ENCODE measurements at regions not wholly inside any gene's neighbourhood (a gene's known extent, or its start where the extent isn't known, plus 50 kb on each side); places are given as distances from the start of the nearest gene placed in this dataset.
"Not testable (repeated sequence)": the region's sequence is repeated elsewhere in the genome, so short reads cannot be mapped to it uniquely, and the experiment has no call there.

- no peak overlapping the region for H3K27ac Mint-ChIP-seq
- Histone ChIP-seq H3K79me2 (ENCODE audit: control insufficient read depth, insufficient read depth, low read length) (no peaks in the 10 kb centered on the region), H3K4me2 (replicated peaks; ENCODE audit: low read depth, low read length, poor library complexity, severe bottlenecking) (no peak overlapping the region), H3K4me3 (ENCODE audit: control extremely low read depth in 1 of 5, extremely low read depth in 1 of 5, insufficient read depth in 1 of 5, low read depth in 2 of 5, low read length in 4 of 5) (no peak overlapping the region), H3K36me3 (replicated peaks in 1 of 2; ENCODE audit: control extremely low read depth in 1 of 2, control insufficient read depth in 1 of 2, extremely low read depth in 1 of 2, insufficient read depth in 2 of 2, low read length in 1 of 2) (no peaks in the 10 kb centered on the region), H3K9ac (ENCODE audit: low read length) (no peak overlapping the region), H3K27me3 (replicated peaks in 1 of 4; ENCODE audit: control extremely low read depth in 1 of 4, control insufficient read depth in 3 of 4, insufficient read depth in 4 of 4, low read length in 3 of 4) (no peaks in the 10 kb centered on the region), H4K20me1 (ENCODE audit: control insufficient read depth, insufficient read depth, low read length, poor library complexity, severe bottlenecking) (no peaks in the 10 kb centered on the region), H3K9me3 (ENCODE audit: control extremely low read depth in 1 of 3, control insufficient read depth in 2 of 3, insufficient read depth in 1 of 3, low read length in 2 of 3) (no peaks in the 10 kb centered on the region), H3K27ac (ENCODE audit: low read length in 2 of 2) (no peak overlapping the region), H2AFZ (ENCODE audit: insufficient read depth, low read depth, low read length, poor library complexity, severe bottlenecking) (no peak overlapping the region), H3K4me1 (ENCODE audit: control insufficient read depth in 2 of 2, insufficient read depth in 2 of 2, low read length in 2 of 2) (no peaks in the 10 kb centered on the region)
- no peak for ATAC-seq (ENCODE audit: low read depth)
- intact Hi-C loops (cut with micrococcal nuclease) = no loop called here
- no CpG with 5 or more reads among the region's 1 CpG for WGBS (ENCODE audit: insufficient coverage)
- no peaks in the 10 kb centered on the region for H3K4me1 Mint-ChIP-seq
- no peak for TF ChIP-seq EZH2 (IDR thresholded peaks at IDR 0.05; ENCODE audit: borderline replicate concordance, insufficient read depth, low read depth, low read length, poor library complexity, severe bottlenecking)
- no peak for TF ChIP-seq CTCF (IDR thresholded peaks at IDR 0.05)
- H3K9me3 Mint-ChIP-seq (ENCODE audit: insufficient read depth) = no peaks in the 10 kb centered on the region
- H3K4me3 Mint-ChIP-seq = no peak overlapping the region
- ChIA-PET CTCF (interaction anchor here (1.0 kb wide), 1 partner anchor 79 kb away, joined by 3 read pairs; no protein-coding TSS in a partner anchor), POLR2A (no interaction called here)
- peaks cover 8% of the 10 kb centered on the region for H3K27me3 Mint-ChIP-seq
- DNase-seq = no peak
These were observed 73.9 kb downstream of the GLUL start for GRCh38 chr1:182317611-182318161.

- H3K27ac Mint-ChIP-seq, H3K27me3 Mint-ChIP-seq: not testable (repeated sequence)
- WGBS (ENCODE audit: insufficient coverage) = 94% methylated on average over 3 of the region's 3 CpGs
These were observed 75.1 kb downstream of the GLUL start for GRCh38 chr1:182316454-182316853.

More at GRCh38 chr1:182316454-182316853, 75.1 kb downstream of the GLUL start:
- H3K27me3 ChIP-seq (replicated peaks in 1 of 4; ENCODE audit: control extremely low read depth in 1 of 4, control insufficient read depth in 3 of 4, insufficient read depth in 4 of 4, low read length in 3 of 4); H3K4me1 ChIP-seq (ENCODE audit: control insufficient read depth in 2 of 2, insufficient read depth in 2 of 2, low read length in 2 of 2); POLR2A ChIA-PET; H3K9me3 ChIP-seq (ENCODE audit: control extremely low read depth in 1 of 3, control insufficient read depth in 2 of 3, insufficient read depth in 1 of 3, low read length in 2 of 3); intact Hi-C loops (cut with micrococcal nuclease); CTCF ChIA-PET; H4K20me1 ChIP-seq (ENCODE audit: control insufficient read depth, insufficient read depth, low read length, poor library complexity, severe bottlenecking); H3K4me3 Mint-ChIP-seq; DNase-seq; H3K36me3 ChIP-seq (replicated peaks in 1 of 2; ENCODE audit: control extremely low read depth in 1 of 2, control insufficient read depth in 1 of 2, extremely low read depth in 1 of 2, insufficient read depth in 2 of 2, low read length in 1 of 2); H3K27ac ChIP-seq (ENCODE audit: low read length in 2 of 2); H3K4me1 Mint-ChIP-seq; H2AFZ ChIP-seq (ENCODE audit: insufficient read depth, low read depth, low read length, poor library complexity, severe bottlenecking); H3K79me2 ChIP-seq (ENCODE audit: control insufficient read depth, insufficient read depth, low read length); ATAC-seq (ENCODE audit: low read depth); H3K9ac ChIP-seq (ENCODE audit: low read length); H3K4me3 ChIP-seq (ENCODE audit: control extremely low read depth in 1 of 5, extremely low read depth in 1 of 5, insufficient read depth in 1 of 5, low read depth in 2 of 5, low read length in 4 of 5); H3K4me2 ChIP-seq (replicated peaks; ENCODE audit: low read depth, low read length, poor library complexity, severe bottlenecking); H3K9me3 Mint-ChIP-seq (ENCODE audit: insufficient read depth): not testable (repeated sequence)

Data from B cell (primary cell).